Neuronal stem cell (in vitro differentiated cells): ENCODE measurements at regions not wholly inside any gene's neighbourhood (a gene's known extent, or its start where the extent isn't known, plus 50 kb on each side); places are given as distances from the start of the nearest gene placed in this dataset.

Experiments used
- DNase-seq: peaks from one replicate; pipeline ENCODE4 v3.0.0-alpha.2; 2013; ENCODE audit warnings: low spot score
- H2AFZ ChIP-seq: one replicate; pipeline ENCODE4 v1.6.1; 2013; ENCODE audit warnings: mild to moderate bottlenecking, low read length, inconsistent platforms
- H2AK5ac ChIP-seq: 2 replicates; pipeline ENCODE4 v1.6.1; 2013; ENCODE audit warnings: low read depth, mild to moderate bottlenecking, inconsistent platforms, low read length, moderate library complexity, mixed read lengths
- H2BK120ac ChIP-seq: 2 replicates; pipeline ENCODE4 v1.6.1; 2013; ENCODE audit warnings: low read depth, mild to moderate bottlenecking, inconsistent platforms, low read length, moderate library complexity, mixed read lengths
- H2BK12ac ChIP-seq: one replicate; pipeline ENCODE4 v1.6.1; 2013; ENCODE audit warnings: low read length, inconsistent platforms
- H2BK15ac ChIP-seq: 2 replicates; pipeline ENCODE4 v1.6.1; 2013; ENCODE audit warnings: mild to moderate bottlenecking, low read length, inconsistent platforms, mixed read lengths
- H2BK5ac ChIP-seq: one replicate; pipeline ENCODE4 v1.6.1; 2013; ENCODE audit warnings: inconsistent platforms, mild to moderate bottlenecking, low read length, moderate library complexity
- H3K14ac ChIP-seq: one replicate; pipeline ENCODE4 v1.6.1; 2013; ENCODE audit warnings: low read length, inconsistent platforms
- H3K18ac ChIP-seq: 2 replicates; pipeline ENCODE4 v1.6.1; 2013; ENCODE audit warnings: low read length, inconsistent platforms
- H3K23ac ChIP-seq: 2 replicates; pipeline ENCODE4 v1.6.1; 2013; ENCODE audit warnings: low read depth, mild to moderate bottlenecking, mixed read lengths, low read length, inconsistent platforms; ENCODE audit not compliant: poor library complexity
- H3K27ac ChIP-seq: replicated peaks from 3 replicates; pipeline ENCODE4 v1.5.1; 2013; ENCODE audit warnings: low read length, inconsistent platforms
- H3K27me3 ChIP-seq, 3 experiments: 2 replicates each; pipeline ENCODE4 v1.6.1; 2013; ENCODE audit warnings: low read length in 3 of 3, mild to moderate bottlenecking in 2 of 3, inconsistent platforms in 1 of 3, low read depth in 1 of 3, mixed read lengths in 1 of 3, moderate library complexity in 1 of 3; ENCODE audit not compliant: control insufficient read depth in 3 of 3, insufficient read depth in 3 of 3
- H3K36me3 ChIP-seq, 2 donors: replicated peaks in 1 of 2; 2 replicates each; pipeline ENCODE4 v1.6.1; 2013; ENCODE audit warnings: low read length in 2 of 2; ENCODE audit not compliant: control insufficient read depth in 2 of 2, insufficient read depth in 2 of 2
- H3K4ac ChIP-seq: 2 replicates; pipeline ENCODE4 v1.6.1; 2013; ENCODE audit warnings: inconsistent platforms, mild to moderate bottlenecking, low read length, moderate library complexity
- H3K4me1 ChIP-seq, 2 donors: 1 replicate in 1 of 2; 2 replicates in 1 of 2; pipeline ENCODE4 v1.6.1; 2013; ENCODE audit warnings: low read length in 2 of 2, low read depth in 1 of 2; ENCODE audit not compliant: control insufficient read depth in 2 of 2, insufficient read depth in 1 of 2
- H3K4me2 ChIP-seq: one replicate; pipeline ENCODE4 v1.6.1; 2013; ENCODE audit warnings: mild to moderate bottlenecking, low read length, inconsistent platforms; ENCODE audit not compliant: insufficient read depth, poor library complexity, severe bottlenecking
- H3K4me3 ChIP-seq, 2 donors: 2 replicates each; pipeline ENCODE4 v1.5.1; 2013; ENCODE audit warnings: low read length in 2 of 2, mild to moderate bottlenecking in 2 of 2, inconsistent platforms in 1 of 2, moderate library complexity in 1 of 2
- H3K79me1 ChIP-seq: one replicate; pipeline ENCODE4 v1.6.1; 2013; ENCODE audit warnings: low read depth, mild to moderate bottlenecking, inconsistent platforms, low read length, moderate library complexity
- H3K9ac ChIP-seq: one replicate; pipeline ENCODE4 v1.6.1; 2013; ENCODE audit warnings: mild to moderate bottlenecking, low read depth, low read length, inconsistent platforms; ENCODE audit not compliant: poor library complexity
- H3K9me3 ChIP-seq, 2 donors: replicated peaks in 1 of 2; 2 replicates each; pipeline versions ENCODE3 to v1.6.1; 2013; ENCODE audit warnings: low read length in 2 of 2, mild to moderate bottlenecking in 2 of 2, inconsistent platforms in 1 of 2, low read depth in 1 of 2, mixed read lengths in 1 of 2, moderate library complexity in 1 of 2; ENCODE audit not compliant: control insufficient read depth in 2 of 2, insufficient read depth in 1 of 2
- H4K8ac ChIP-seq: one replicate; pipeline ENCODE4 v1.6.1; 2013; ENCODE audit warnings: low read depth, mild to moderate bottlenecking, inconsistent platforms, low read length, moderate library complexity
- H4K91ac ChIP-seq: one replicate; pipeline ENCODE4 v1.6.1; 2013; ENCODE audit warnings: low read length, low read depth, mild to moderate bottlenecking, inconsistent platforms; ENCODE audit not compliant: poor library complexity
- WGBS, 2 donors: extraction: QIAGEN DNeasy Blood & Tissue Kit; methylation state at CpG; one replicate each; pipeline ENCODE4 v1.1.7; 2013; ENCODE audit warnings: missing lambda C conversion rate in 2 of 2, mixed read lengths in 1 of 2; ENCODE audit not compliant: insufficient read length in 2 of 2, insufficient replicate concordance in 1 of 2; ENCODE audit errors: extremely low coverage in 2 of 2; 5-methylcytosine and 5-hydroxymethylcytosine counted together

- Histone ChIP-seq H2BK5ac (no peak overlapping the region), H3K4me3 (no peak overlapping the region), H3K9ac (no peak overlapping the region), H2AFZ (no peak overlapping the region), H3K4me1 (no peaks in the 10 kb centered on the region), H4K91ac (no peak overlapping the region), H3K79me1 (no peaks in the 10 kb centered on the region), H3K36me3 (no peaks in the 10 kb centered on the region), H3K9me3 (peaks cover 0 to 2% of the 10 kb centered on the region in 2 donors), H2AK5ac (no peak overlapping the region), H3K18ac (no peak overlapping the region), H3K23ac (no peak overlapping the region), H2BK15ac (no peak overlapping the region), H3K4ac (no peak overlapping the region), H3K14ac (no peak overlapping the region), H3K27me3 (no peaks in the 10 kb centered on the region), H3K4me2 (no peak overlapping the region), H2BK120ac (no peak overlapping the region), H2BK12ac (no peak overlapping the region), H3K27ac (no peak overlapping the region), H4K8ac (no peak overlapping the region)
- DNase-seq, result no peak
- WGBS, 2 donors, result no CpG with 5 or more reads among the region's 1 CpG
Measured at GRCh38 chr15:94834494-94834893, 603.1 kb downstream of the MCTP2 start.

GRCh38 chr15:94838281-94838680 is 606.9 kb downstream of the MCTP2 start:
- Histone ChIP-seq H3K27ac (no peak overlapping the region), H2BK12ac (no peak overlapping the region), H2AK5ac (no peak overlapping the region), H3K18ac (no peak overlapping the region), H3K4me3 (no peak overlapping the region), H2BK5ac (no peak overlapping the region), H2BK120ac (no peak overlapping the region), H3K9me3 (peaks cover 2 to 5% of the 10 kb centered on the region in 2 donors), H3K14ac (no peak overlapping the region), H3K23ac (no peak overlapping the region), H3K9ac (no peak overlapping the region), H2BK15ac (no peak overlapping the region), H3K27me3 (no peaks in the 10 kb centered on the region), H3K4ac (no peak overlapping the region), H2AFZ (no peak overlapping the region), H3K4me2 (no peak overlapping the region), H3K79me1 (no peaks in the 10 kb centered on the region), H3K36me3 (no peaks in the 10 kb centered on the region), H3K4me1 (no peaks in the 10 kb centered on the region), H4K8ac (no peak overlapping the region), H4K91ac (no peak overlapping the region)
- WGBS, 2 donors, result no CpG with 5 or more reads among the region's 1 CpG
- no peak for DNase-seq

GRCh38 chr15:94840794-94841783 is 609.7 kb downstream of the MCTP2 start:
- Histone ChIP-seq H2BK15ac (no peak overlapping the region), H2BK12ac (no peak overlapping the region), H2AFZ (no peak overlapping the region), H3K79me1 (no peaks in the 10 kb centered on the region), H3K18ac (no peak overlapping the region), H3K9ac (no peak overlapping the region), H2AK5ac (no peak overlapping the region), H3K27me3 (no peaks in the 10 kb centered on the region), H3K27ac (no peak overlapping the region), H3K14ac (no peak overlapping the region), H4K91ac (no peak overlapping the region), H3K9me3 (peaks cover 0 to 5% of the 10 kb centered on the region in 2 donors), H2BK5ac (no peak overlapping the region), H2BK120ac (no peak overlapping the region), H3K4me2 (no peak overlapping the region), H3K36me3 (no peaks in the 10 kb centered on the region), H3K4me1 (no peaks in the 10 kb centered on the region), H3K23ac (no peak overlapping the region), H3K4ac (no peak overlapping the region), H3K4me3 (no peak overlapping the region), H4K8ac (no peak overlapping the region)
- no peak for DNase-seq
- no CpG with 5 or more reads among the region's 10 CpGs for WGBS, 2 donors

- Histone ChIP-seq H3K23ac (no peak overlapping the region), H2BK12ac (no peak overlapping the region), H3K79me1 (no peaks in the 10 kb centered on the region), H2AFZ (no peak overlapping the region), H3K4me3 (no peak overlapping the region), H3K4me1 (no peaks in the 10 kb centered on the region), H2AK5ac (no peak overlapping the region), H3K9ac (no peak overlapping the region), H3K9me3 (peaks cover 0 to 5% of the 10 kb centered on the region in 2 donors), H3K18ac (no peak overlapping the region), H4K91ac (no peak overlapping the region), H3K4ac (no peak overlapping the region), H3K36me3 (no peaks in the 10 kb centered on the region), H3K4me2 (no peak overlapping the region), H2BK5ac (no peak overlapping the region), H3K14ac (no peak overlapping the region), H2BK15ac (no peak overlapping the region), H4K8ac (no peak overlapping the region), H2BK120ac (no peak overlapping the region), H3K27ac (no peak overlapping the region), H3K27me3 (no peaks in the 10 kb centered on the region)
- no peak for DNase-seq
Measured at GRCh38 chr15:94843060-94843459, 611.7 kb downstream of the MCTP2 start.
